SH-SY5Y (cell line): ENCODE measurements at regions not wholly inside any gene's neighbourhood (a gene's known extent, or its start where the extent isn't known, plus 50 kb on each side); places are given as distances from the start of the nearest gene placed in this dataset.

ENCODE experiments used
- GATA2 ChIP-seq: IDR thresholded peaks from 2 replicates; pipeline ENCODE4 v1.6.1; 2011; ENCODE audit warnings: mild to moderate bottlenecking, low read depth, low read length
- GATA3 ChIP-seq: IDR thresholded peaks from 2 replicates; pipeline ENCODE4 v1.6.1; 2011; ENCODE audit warnings: low read depth, mild to moderate bottlenecking, low read length, moderate library complexity

DNA sequence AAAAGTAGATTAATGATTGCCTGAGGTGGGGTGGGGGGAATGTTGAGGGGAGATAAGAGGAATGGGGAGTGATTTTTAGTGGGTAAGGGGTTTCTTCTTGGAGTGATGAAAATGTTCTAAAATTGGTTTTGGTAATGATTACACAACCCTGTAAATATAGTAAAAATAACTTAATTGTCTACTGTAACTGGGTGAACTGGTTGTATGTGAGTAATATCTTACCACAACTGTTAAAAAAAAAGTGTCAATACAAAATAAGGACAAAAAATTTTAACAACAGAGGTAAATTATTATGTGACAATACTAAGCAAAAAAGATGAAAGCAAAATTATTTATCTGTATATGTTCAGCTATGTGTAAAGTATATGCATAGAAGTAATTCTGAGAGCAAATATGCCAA lies 86.3 kb upstream of the RASSF8 start:
- TF ChIP-seq GATA2 (no peak), GATA3 (no peak)
